ENCODE measurements at regions not wholly inside any gene's neighbourhood (a gene's known extent, or its start where the extent isn't known, plus 50 kb on each side); places are given as distances from the start of the nearest gene placed in this dataset.

GRCh38 chr6:14807130-14807529 lies 438.7 kb upstream of the JARID2 start:
- intact Hi-C loops (cut with DNase I) = loop anchor here (5.0 kb wide), 1 partner anchor 60 kb away; no protein-coding TSS in a partner anchor
- DNase-seq (ENCODE audit: low spot score) = no peak

- intact Hi-C loops (cut with DNase I) = loop anchor here (5.0 kb wide), 1 partner anchor 59 kb away; no protein-coding TSS in a partner anchor
- DNase-seq (ENCODE audit: low spot score) = no peak
Observed at GRCh38 chr6:14807971-14808370, 437.9 kb upstream of the JARID2 start.

GRCh38 chr6:14810021-14810420 lies 435.8 kb upstream of the JARID2 start:
- intact Hi-C loops (cut with DNase I) = no loop called here
- no peak for DNase-seq (ENCODE audit: low spot score)

- no peak for DNase-seq (ENCODE audit: low spot score)
- intact Hi-C loops (cut with DNase I) = no loop called here
Observed at GRCh38 chr6:14811775-14812428, 434.0 kb upstream of the JARID2 start.

GRCh38 chr6:14814016-14814415 lies 431.9 kb upstream of the JARID2 start:
- no peak for DNase-seq (ENCODE audit: low spot score)
- intact Hi-C loops (cut with DNase I) = no loop called here

GRCh38 chr6:14816116-14816859 lies 429.6 kb upstream of the JARID2 start:
- no peak for DNase-seq (ENCODE audit: low spot score)
- intact Hi-C loops (cut with DNase I) = no loop called here

- DNase-seq (ENCODE audit: low spot score) = no peak
- intact Hi-C loops (cut with DNase I) = no loop called here
Observed at GRCh38 chr6:14817074-14817473, 428.8 kb upstream of the JARID2 start.

- intact Hi-C loops (cut with DNase I) = no loop called here
- no peak for DNase-seq (ENCODE audit: low spot score)
Observed at GRCh38 chr6:14818422-14818884, 427.4 kb upstream of the JARID2 start.

- intact Hi-C loops (cut with DNase I) = no loop called here
Observed at GRCh38 chr6:14819001-14819400, 426.9 kb upstream of the JARID2 start.

GRCh38 chr6:14819840-14820420 lies 425.9 kb upstream of the JARID2 start:
- intact Hi-C loops (cut with DNase I) = no loop called here
- no peak for DNase-seq (ENCODE audit: low spot score)

More at GRCh38 chr6:14819001-14819400, 426.9 kb upstream of the JARID2 start:
- no peak for DNase-seq (ENCODE audit: low spot score)

- DNase-seq (ENCODE audit: low spot score) = no peak
- intact Hi-C loops (cut with DNase I) = no loop called here
Observed at GRCh38 chr6:14822012-14822553, 423.8 kb upstream of the JARID2 start.

GRCh38 chr6:14822679-14823078 lies 423.2 kb upstream of the JARID2 start:
- intact Hi-C loops (cut with DNase I) = no loop called here

GRCh38 chr6:14824060-14824459 lies 421.8 kb upstream of the JARID2 start:
- intact Hi-C loops (cut with DNase I) = no loop called here
- no peak for DNase-seq (ENCODE audit: low spot score)

More at GRCh38 chr6:14822679-14823078, 423.2 kb upstream of the JARID2 start:
- no peak for DNase-seq (ENCODE audit: low spot score)

- DNase-seq (ENCODE audit: low spot score) = no peak
- intact Hi-C loops (cut with DNase I) = no loop called here
Observed at GRCh38 chr6:14824484-14825275, 421.2 kb upstream of the JARID2 start.

GRCh38 chr6:14826456-14826855 lies 419.4 kb upstream of the JARID2 start:
- DNase-seq (ENCODE audit: low spot score) = no peak
- intact Hi-C loops (cut with DNase I) = no loop called here

GRCh38 chr6:14827354-14827753 lies 418.5 kb upstream of the JARID2 start:
- no peak for DNase-seq (ENCODE audit: low spot score)
- intact Hi-C loops (cut with DNase I) = no loop called here

GRCh38 chr6:14828201-14828611 lies 417.7 kb upstream of the JARID2 start:
- intact Hi-C loops (cut with DNase I) = no loop called here
- no peak for DNase-seq (ENCODE audit: low spot score)

GRCh38 chr6:14831070-14831469 lies 414.8 kb upstream of the JARID2 start:
- no peak for DNase-seq (ENCODE audit: low spot score)
- intact Hi-C loops (cut with DNase I) = no loop called here

- no peak for DNase-seq (ENCODE audit: low spot score)
- intact Hi-C loops (cut with DNase I) = no loop called here
Observed at GRCh38 chr6:14831937-14832336, 413.9 kb upstream of the JARID2 start.

- intact Hi-C loops (cut with DNase I) = no loop called here
Observed at GRCh38 chr6:14832427-14832826, 413.4 kb upstream of the JARID2 start.

More at GRCh38 chr6:14832427-14832826, 413.4 kb upstream of the JARID2 start:
- no peak for DNase-seq (ENCODE audit: low spot score)

Data from cardiac septum (tissue), 1 donor.